ENCODE measurements at regions not wholly inside any gene's neighbourhood (a gene's known extent, or its start where the extent isn't known, plus 50 kb on each side); places are given as distances from the start of the nearest gene placed in this dataset.

GRCh38 chr9:109925799-109926198 is 145.8 kb downstream of the PALM2AKAP2 start:
- no peak for TF ChIP-seq CTCF (IDR thresholded peaks at IDR 0.05; ENCODE audit: control insufficient read depth, extremely low read depth, insufficient read depth)
- no peak overlapping the region for H3K4me3 ChIP-seq (ENCODE audit: low read depth, low read length)
- no peak for DNase-seq (ENCODE audit: low read depth)

GRCh38 chr9:109926421-109926869 is 146.4 kb downstream of the PALM2AKAP2 start:
- no peak for DNase-seq (ENCODE audit: low read depth)
- TF ChIP-seq CTCF (IDR thresholded peaks at IDR 0.05; ENCODE audit: control insufficient read depth, extremely low read depth, insufficient read depth): no peak
- H3K4me3 ChIP-seq (ENCODE audit: low read depth, low read length): no peak overlapping the region

DNA sequence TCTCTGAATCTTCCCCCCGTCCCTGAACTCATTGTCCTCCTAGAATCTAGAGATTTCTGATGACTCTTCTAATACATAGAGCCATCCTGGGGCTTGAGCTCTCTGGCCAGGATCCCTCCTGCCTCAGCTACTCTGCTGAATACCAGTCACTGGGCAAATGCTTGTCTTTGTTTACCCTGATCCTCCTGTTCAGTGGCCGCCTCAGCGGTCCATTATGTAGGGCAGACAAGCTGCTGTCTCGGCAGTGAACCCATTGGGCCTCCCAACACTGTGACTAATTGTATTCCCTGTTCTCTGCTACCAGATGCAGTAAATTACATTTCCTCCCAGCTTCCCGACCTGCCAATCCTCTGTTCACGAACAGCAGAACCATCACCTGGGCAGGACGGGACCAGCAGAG is 151.6 kb downstream of the PALM2AKAP2 start:
- DNase-seq (ENCODE audit: low read depth): no peak
- no peak for TF ChIP-seq CTCF (IDR thresholded peaks at IDR 0.05; ENCODE audit: control insufficient read depth, extremely low read depth, insufficient read depth)
- no peak overlapping the region for H3K4me3 ChIP-seq (ENCODE audit: low read depth, low read length)

- no peak overlapping the region for H3K4me3 ChIP-seq (ENCODE audit: low read depth, low read length)
- DNase-seq (ENCODE audit: low read depth): no peak
- TF ChIP-seq CTCF (IDR thresholded peaks at IDR 0.05; ENCODE audit: control insufficient read depth, extremely low read depth, insufficient read depth): no peak
These were observed 154.3 kb downstream of the PALM2AKAP2 start for GRCh38 chr9:109934136-109934856.

DNA sequence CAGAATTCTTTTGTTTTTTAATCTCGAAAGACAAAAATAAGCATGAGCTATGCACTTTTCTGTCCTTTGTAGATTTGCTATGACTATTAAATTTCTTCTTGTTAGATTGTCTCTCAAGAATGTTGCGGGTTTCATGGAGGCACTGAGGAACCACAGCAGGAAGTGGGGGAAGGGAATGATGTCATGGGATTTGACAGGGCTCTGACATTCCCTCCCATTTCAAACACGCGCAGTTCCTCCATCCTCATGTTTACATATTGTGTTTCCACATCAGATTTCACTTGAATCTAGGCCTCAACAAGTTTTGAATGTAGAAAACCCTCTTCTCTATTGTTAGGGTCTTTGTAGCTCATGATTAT is 154.8 kb downstream of the PALM2AKAP2 start:
- TF ChIP-seq CTCF (IDR thresholded peaks at IDR 0.05; ENCODE audit: control insufficient read depth, extremely low read depth, insufficient read depth): no peak
- no peak overlapping the region for H3K4me3 ChIP-seq (ENCODE audit: low read depth, low read length)
- DNase-seq (ENCODE audit: low read depth): no peak

- no peak for TF ChIP-seq CTCF (IDR thresholded peaks at IDR 0.05; ENCODE audit: control insufficient read depth, extremely low read depth, insufficient read depth)
- DNase-seq (ENCODE audit: low read depth): no peak
- no peak overlapping the region for H3K4me3 ChIP-seq (ENCODE audit: low read depth, low read length)
These were observed 155.5 kb downstream of the PALM2AKAP2 start for GRCh38 chr9:109935406-109936087.

Measured in LNCaP clone FGC (cell line).